PC-3 (cell line): ENCODE measurements at regions not wholly inside any gene's neighbourhood (a gene's known extent, or its start where the extent isn't known, plus 50 kb on each side); places are given as distances from the start of the nearest gene placed in this dataset.

Source experiments
- ATAC-seq: fragments of 200-7000 bp; cut with Tn5 transposase; 2 replicates; pipeline ENCODE4 v1.9.1; 2020; ENCODE audit warnings: mild to moderate bottlenecking, moderate library complexity
- BruUV-seq: library from RNA; stranded (reverse); fragments of 400-500 nt; replicated peaks from 2 replicates; lab custom pipeline; 2021; lab: Mats Ljungman, UMichigan
- CTCF ChIA-PET: fragments of 300-600 bp; sonication (Branson Sonifier 250); formaldehyde crosslinking; loops from one replicate; lab custom pipeline; 2022; ENCODE audit warnings: antibody characterized with exemption; lab: Charles Lee
- POLR2A ChIA-PET: fragments of 300-600 bp; sonication (Branson Sonifier 250); formaldehyde crosslinking; loops from one replicate; lab custom pipeline; 2022; ENCODE audit warnings: antibody characterized with exemption; ENCODE audit not compliant: unreplicated experiment; lab: Charles Lee
- DNase-seq: peaks from one replicate; pipeline ENCODE4 v3.0.0-alpha.2; 2015
- H2AFZ ChIP-seq: fragments of 300-600 bp; sonication (generic); 2 replicates; pipeline ENCODE4 v1.6.0; 2016; ENCODE audit warnings: antibody characterized with exemption, low read length
- H3F3A ChIP-seq: fragments of 300-600 bp; sonication (generic); one replicate; pipeline ENCODE4 v1.6.0; 2017; ENCODE audit warnings: antibody characterized with exemption, low read length, control low read depth, mild to moderate bottlenecking; ENCODE audit not compliant: unreplicated experiment
- H3K27ac ChIP-seq: fragments of 300-600 bp; sonication (generic); 2 replicates; pipeline ENCODE4 v1.5.1; 2016; ENCODE audit warnings: mild to moderate bottlenecking, low read length
- H3K27me3 ChIP-seq: fragments of 300-600 bp; sonication (generic); 2 replicates; pipeline ENCODE4 v1.6.1; 2016; ENCODE audit warnings: low read length, mixed read lengths
- H3K36me3 ChIP-seq: fragments of 300-600 bp; sonication (generic); 2 replicates; pipeline ENCODE4 v1.6.1; 2016; ENCODE audit warnings: low read depth, mixed run types, low read length, mixed read lengths
- H3K4me1 ChIP-seq: fragments of 300-600 bp; sonication (generic); 2 replicates; pipeline ENCODE4 v1.5.1; 2016; ENCODE audit warnings: low read length; ENCODE audit not compliant: insufficient read depth
- H3K4me2 ChIP-seq: fragments of 300-600 bp; sonication (generic); 2 replicates; pipeline ENCODE4 v1.6.0; 2016; ENCODE audit warnings: low read length
- H3K4me3 ChIP-seq: fragments of 300-600 bp; sonication (generic); 2 replicates; pipeline ENCODE4 v1.5.1; 2016; ENCODE audit warnings: mild to moderate bottlenecking, low read length, mixed read lengths
- H3K79me2 ChIP-seq: fragments of 300-600 bp; sonication (generic); 2 replicates; pipeline ENCODE4 v1.6.1; 2017; ENCODE audit warnings: low read length, mixed read lengths
- H3K9ac ChIP-seq: fragments of 300-600 bp; sonication (generic); 2 replicates; pipeline ENCODE4 v1.6.0; 2016; ENCODE audit warnings: mild to moderate bottlenecking, low read length
- H3K9me2 ChIP-seq: fragments of 300-600 bp; sonication (generic); replicated peaks from 2 replicates; pipeline ENCODE4 v1.6.1; 2016; ENCODE audit warnings: mixed run types, low read length, mixed read lengths
- H3K9me3 ChIP-seq: fragments of 300-600 bp; sonication (generic); 2 replicates; pipeline ENCODE4 v1.6.1; 2016; ENCODE audit warnings: low read length, mixed read lengths
- H4K20me1 ChIP-seq: fragments of 300-600 bp; sonication (generic); 2 replicates; pipeline ENCODE4 v1.6.1; 2016; ENCODE audit warnings: low read length, mixed read lengths
- EZH2 ChIP-seq: fragments of 300-600 bp; sonication (generic); IDR thresholded peaks from one replicate; pipeline ENCODE4 v1.6.1; 2017; ENCODE audit warnings: antibody characterized with exemption, mild to moderate bottlenecking, low read length; ENCODE audit not compliant: unreplicated experiment
- EZH2phosphoT487 ChIP-seq: fragments of 300-600 bp; sonication (generic); IDR thresholded peaks from 2 replicates; pipeline ENCODE4 v1.6.1; 2018; ENCODE audit warnings: mild to moderate bottlenecking, antibody characterized with exemption, low read length, borderline replicate concordance
- intact Hi-C: fragments of 100-400 bp; cut with micrococcal nuclease; formaldehyde crosslinking; loops from 2 replicates; pipeline ENCODE4 v1.9.0; 2023
- TF ChIP-seq, protein P1 (sequence below): fragments of 300-600 bp; sonication (generic); conservative IDR thresholded peaks from 2 replicates; pipeline ENCODE4 v1.5.1; 2017; ENCODE audit warnings: antibody characterized with exemption, low read depth, mild to moderate bottlenecking, low read length

DNA sequence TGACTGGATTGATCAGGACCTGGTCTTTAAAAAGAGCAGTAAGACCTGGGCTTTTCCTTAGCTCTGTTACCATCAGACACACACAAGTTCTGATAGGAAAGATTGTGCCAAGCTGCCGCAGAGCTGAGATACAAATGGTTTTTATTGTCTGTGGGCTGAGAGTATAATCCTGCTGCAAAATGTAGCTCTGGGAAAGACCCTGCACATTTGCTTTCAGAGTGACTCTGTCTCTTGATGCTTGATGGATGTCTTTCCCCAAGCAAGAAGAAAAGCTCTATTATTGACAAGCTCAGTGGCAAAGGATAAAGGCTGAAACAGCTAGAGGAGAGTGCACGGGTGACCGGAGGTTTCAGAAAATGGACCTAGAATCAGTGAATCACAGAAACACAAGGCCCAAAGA, 95.3 kb upstream of the PARD3B start:
- Histone ChIP-seq H3K9ac (no peak overlapping the region), H3K79me2 (no peaks in the 10 kb centered on the region), H3K9me3 (no peaks in the 10 kb centered on the region), H3K27ac (no peak overlapping the region), H3K27me3 (no peaks in the 10 kb centered on the region), H3K4me2 (no peak overlapping the region), H2AFZ (no peak overlapping the region), H4K20me1 (no peaks in the 10 kb centered on the region), H3K36me3 (no peaks in the 10 kb centered on the region), H3K4me1 (peaks cover 22% of the 10 kb centered on the region), H3K4me3 (no peak overlapping the region), H3K9me2 (no peaks in the 10 kb centered on the region), H3F3A (peaks cover 4% of the 10 kb centered on the region)
- ChIA-PET CTCF (no interaction called here), POLR2A (interaction anchor here (0.7 kb wide), 1 partner anchor 83 kb away, joined by 3 read pairs; no protein-coding TSS in a partner anchor)
- intact Hi-C loops, result loop anchor here (10.0 kb wide), 1 partner anchor 195 kb away; no protein-coding TSS in a partner anchor
- TF ChIP-seq, protein P1, sequence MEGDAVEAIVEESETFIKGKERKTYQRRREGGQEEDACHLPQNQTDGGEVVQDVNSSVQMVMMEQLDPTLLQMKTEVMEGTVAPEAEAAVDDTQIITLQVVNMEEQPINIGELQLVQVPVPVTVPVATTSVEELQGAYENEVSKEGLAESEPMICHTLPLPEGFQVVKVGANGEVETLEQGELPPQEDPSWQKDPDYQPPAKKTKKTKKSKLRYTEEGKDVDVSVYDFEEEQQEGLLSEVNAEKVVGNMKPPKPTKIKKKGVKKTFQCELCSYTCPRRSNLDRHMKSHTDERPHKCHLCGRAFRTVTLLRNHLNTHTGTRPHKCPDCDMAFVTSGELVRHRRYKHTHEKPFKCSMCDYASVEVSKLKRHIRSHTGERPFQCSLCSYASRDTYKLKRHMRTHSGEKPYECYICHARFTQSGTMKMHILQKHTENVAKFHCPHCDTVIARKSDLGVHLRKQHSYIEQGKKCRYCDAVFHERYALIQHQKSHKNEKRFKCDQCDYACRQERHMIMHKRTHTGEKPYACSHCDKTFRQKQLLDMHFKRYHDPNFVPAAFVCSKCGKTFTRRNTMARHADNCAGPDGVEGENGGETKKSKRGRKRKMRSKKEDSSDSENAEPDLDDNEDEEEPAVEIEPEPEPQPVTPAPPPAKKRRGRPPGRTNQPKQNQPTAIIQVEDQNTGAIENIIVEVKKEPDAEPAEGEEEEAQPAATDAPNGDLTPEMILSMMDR, result no peak
- no peak for TF ChIP-seq EZH2
- no peak for TF ChIP-seq EZH2phosphoT487
- DNase-seq (no peak), ATAC-seq (no peak)
- BruUV-seq, result no TSS peak

GRCh38 chr2:204451766-204452165, 93.5 kb upstream of the PARD3B start:
- Histone ChIP-seq H3K9me3 (no peaks in the 10 kb centered on the region), H3K9ac (peak overlapping the region; percentile 48), H3K4me3 (no peak overlapping the region), H3F3A (peaks cover 4% of the 10 kb centered on the region), H3K79me2 (no peaks in the 10 kb centered on the region), H3K4me2 (peak overlapping the region; percentile 63), H3K27ac (peak overlapping the region; percentile 81), H3K9me2 (no peaks in the 10 kb centered on the region), H2AFZ (no peak overlapping the region), H4K20me1 (no peaks in the 10 kb centered on the region), H3K36me3 (no peaks in the 10 kb centered on the region), H3K4me1 (peaks cover 22% of the 10 kb centered on the region), H3K27me3 (no peaks in the 10 kb centered on the region)
- intact Hi-C loops, result loop anchor here (1.0 to 10.0 kb wide), 4 partner anchors 21 to 193 kb away; no protein-coding TSS in a partner anchor
- POLR2A ChIA-PET, result interaction anchor here (0.7 kb wide), 1 partner anchor 8 kb away, joined by 4 read pairs; no protein-coding TSS in a partner anchor
- no TSS peak for BruUV-seq
- CTCF ChIA-PET, result no interaction called here
- ATAC-seq (no peak), DNase-seq (no peak)
- TF ChIP-seq, protein P1, result no peak
- TF ChIP-seq EZH2, result no peak
- no peak for TF ChIP-seq EZH2phosphoT487

- CTCF ChIA-PET, result interaction anchor here (0.6 kb wide), 2 partner anchors 99 to 128 kb away, joined by 4 read pairs; no protein-coding TSS in a partner anchor
- POLR2A ChIA-PET, result interaction anchor here (0.7 kb wide), 1 partner anchor 9 kb away, joined by 4 read pairs; no protein-coding TSS in a partner anchor
- intact Hi-C loops, result loop anchor here (1.0 to 10.0 kb wide), 4 partner anchors 20 to 192 kb away; no protein-coding TSS in a partner anchor
These were observed 92.7 kb upstream of the PARD3B start for GRCh38 chr2:204452464-204453023.

More at GRCh38 chr2:204452464-204453023, 92.7 kb upstream of the PARD3B start:
- H4K20me1 ChIP-seq, result no peaks in the 10 kb centered on the region
- DNase-seq, result peak; percentile 96
- peak overlapping the region; percentile 5; the same call in 1 of the 2 replicates for H3K4me3 ChIP-seq
- no peaks in the 10 kb centered on the region for H3K9me2 ChIP-seq
- no peaks in the 10 kb centered on the region for H3K27me3 ChIP-seq
- TF ChIP-seq EZH2, result no peak
- TF ChIP-seq EZH2phosphoT487, result no peak
- TF ChIP-seq, protein P1, result no peak
- BruUV-seq, result no TSS peak
- H3F3A ChIP-seq, result peaks cover 4% of the 10 kb centered on the region
- no peak overlapping the region for H2AFZ ChIP-seq
- no peaks in the 10 kb centered on the region for H3K36me3 ChIP-seq
- H3K4me1 ChIP-seq, result peaks cover 22% of the 10 kb centered on the region
- ATAC-seq, result peak; percentile 97
- no peaks in the 10 kb centered on the region for H3K9me3 ChIP-seq
- peak overlapping the region; percentile 63 for H3K4me2 ChIP-seq
- H3K9ac ChIP-seq, result peak overlapping the region; percentile 48
- peak overlapping the region; percentile 81 for H3K27ac ChIP-seq
- H3K79me2 ChIP-seq, result no peaks in the 10 kb centered on the region
